GM12878 (cell line): ENCODE measurements at regions not wholly inside any gene's neighbourhood (a gene's known extent, or its start where the extent isn't known, plus 50 kb on each side); places are given as distances from the start of the nearest gene placed in this dataset.

Source experiments
- ATAC-seq: fragments of 200-7000 bp; cut with Tn5 transposase; 3 replicates; pipeline ENCODE4 v1.9.1; 2020; ENCODE audit warnings: mild to moderate bottlenecking, moderate library complexity
- BruUV-seq: library from RNA; stranded (reverse); fragments of 400-500 nt; replicated peaks from 2 replicates; lab custom pipeline; 2021; lab: Mats Ljungman, UMichigan
- CTCF ChIA-PET: fragments of 300-600 bp; sonication (Branson Sonifier 250); formaldehyde crosslinking; extraction: SDS; loops from one replicate; lab custom pipeline; 2021; ENCODE audit warnings: inconsistent platforms; lab: Yijun Ruan, JAX
- POLR2A ChIA-PET: fragments of 350-600 bp; formaldehyde crosslinking; extraction: SDS; loops from one replicate; lab custom pipeline; 2021; ENCODE audit warnings: inconsistent platforms; lab: Charles Lee
- RAD21 ChIA-PET: fragments of 300-600 bp; sonication (Branson Sonifier 250); formaldehyde crosslinking; loops from one replicate; lab custom pipeline; 2023; ENCODE audit warnings: antibody characterized with exemption; ENCODE audit not compliant: unreplicated experiment; lab: Charles Lee
- SMC1A ChIA-PET: fragments of 300-600 bp; sonication (Branson Sonifier 250); formaldehyde crosslinking; loops from one replicate; lab custom pipeline; 2023; ENCODE audit not compliant: unreplicated experiment, uncharacterized antibody; lab: Charles Lee
- DNase-seq: peaks from one replicate; pipeline ENCODE4 v3.0.0-alpha.2; 2011; ENCODE audit warnings: low read depth, low spot score
- FAIRE-seq: peaks from 3 replicates; lab custom pipeline; 2011; peaks lifted over from hg19 to GRCh38; lab: Jason Lieb, UNC
- H2AFZ ChIP-seq: 2 replicates; pipeline ENCODE4 v1.6.0; 2011; ENCODE audit warnings: low read depth, low read length, control low read depth; ENCODE audit not compliant: control insufficient read depth
- H3K27ac ChIP-seq: 2 replicates; pipeline ENCODE4 v1.5.1; 2011; ENCODE audit warnings: control low read depth; ENCODE audit not compliant: control insufficient read depth, insufficient read depth
- H3K27me3 ChIP-seq, 2 experiments: replicated peaks in 1 of 2; 2 replicates each; pipeline versions ENCODE4 v1.6.0 to v1.6.1; 2011; ENCODE audit warnings: low read length in 1 of 2; ENCODE audit not compliant: control insufficient read depth in 2 of 2, insufficient read depth in 2 of 2
- H3K36me3 ChIP-seq, 2 experiments: 2 replicates each; pipeline ENCODE4 v1.5.1; 2011; ENCODE audit warnings: low read length in 1 of 2; ENCODE audit not compliant: control insufficient read depth in 2 of 2, insufficient read depth in 2 of 2
- H3K4me1 ChIP-seq: 2 replicates; pipeline ENCODE4 v1.6.1; 2011; ENCODE audit warnings: mild to moderate bottlenecking, low read length, moderate library complexity, mixed read lengths; ENCODE audit not compliant: control insufficient read depth, insufficient read depth
- H3K4me2 ChIP-seq: 2 replicates; pipeline ENCODE4 v1.6.0; 2011; ENCODE audit warnings: control low read depth; ENCODE audit not compliant: control insufficient read depth, insufficient read depth
- H3K4me3 ChIP-seq: fragments of 200-600 bp; sonication (generic); 2 replicates; pipeline ENCODE4 v1.5.1; 2016
- H3K79me2 ChIP-seq: 2 replicates; pipeline ENCODE4 v1.6.0; 2011; ENCODE audit warnings: low read length; ENCODE audit not compliant: control insufficient read depth, insufficient read depth
- H3K9ac ChIP-seq: 2 replicates; pipeline ENCODE4 v1.8.0; 2011; ENCODE audit warnings: low read length, control low read depth, mixed read lengths; ENCODE audit not compliant: control insufficient read depth, insufficient read depth
- H3K9me3 ChIP-seq: replicated peaks from 3 replicates; pipeline ENCODE4 v1.5.1; 2011; ENCODE audit warnings: mild to moderate bottlenecking, low read length; ENCODE audit not compliant: control insufficient read depth, insufficient read depth
- H4K20me1 ChIP-seq: 2 replicates; pipeline ENCODE4 v1.6.0; 2011; ENCODE audit not compliant: control insufficient read depth, insufficient read depth
- NFIC ChIP-seq: IDR thresholded peaks from 2 replicates; pipeline ENCODE4 v1.6.1; 2012; ENCODE audit warnings: low read depth, mild to moderate bottlenecking, inconsistent platforms, low read length, moderate library complexity
- NR2C2 ChIP-seq: IDR thresholded peaks from 2 replicates; pipeline ENCODE4 v1.6.1; 2011; ENCODE audit warnings: borderline replicate concordance, low read depth; ENCODE audit not compliant: control insufficient read depth, insufficient read length
- RELA ChIP-seq: fragments of 450-650 bp; IDR thresholded peaks from 2 replicates; pipeline ENCODE4 v1.8.0; 2014; ENCODE audit warnings: borderline replicate concordance; ENCODE audit not compliant: partially characterized antibody
- TARDBP ChIP-seq: IDR thresholded peaks from 2 replicates; pipeline ENCODE4 v1.6.1; 2016; ENCODE audit warnings: borderline replicate concordance
- WGBS: methylation state at CpG from one replicate; pipeline ENCODE4 v1.1.6; 2016; ENCODE audit warnings: low lambda C conversion rate; ENCODE audit not compliant: insufficient replicate concordance, insufficient coverage; ENCODE audit errors: missing lambda C conversion rate; 5-methylcytosine and 5-hydroxymethylcytosine counted together
- in situ Hi-C: fragments of 300-500 bp; cut with MboI; formaldehyde crosslinking; loops from 9 replicates; pipeline ENCODE4 v1.14.3; 2018; ENCODE audit warnings: mixed read lengths
- intact Hi-C: fragments of 100-400 bp; cut with micrococcal nuclease; formaldehyde crosslinking; loops from one replicate; pipeline ENCODE4 v1.14.2; 2022; ENCODE audit not compliant: unreplicated experiment
- TF ChIP-seq, protein P1 (sequence below): fragments of 150-350 bp; IDR thresholded peaks from 2 replicates; pipeline ENCODE4 v1.6.1; 2016; ENCODE audit warnings: low read depth, low read length

DNA sequence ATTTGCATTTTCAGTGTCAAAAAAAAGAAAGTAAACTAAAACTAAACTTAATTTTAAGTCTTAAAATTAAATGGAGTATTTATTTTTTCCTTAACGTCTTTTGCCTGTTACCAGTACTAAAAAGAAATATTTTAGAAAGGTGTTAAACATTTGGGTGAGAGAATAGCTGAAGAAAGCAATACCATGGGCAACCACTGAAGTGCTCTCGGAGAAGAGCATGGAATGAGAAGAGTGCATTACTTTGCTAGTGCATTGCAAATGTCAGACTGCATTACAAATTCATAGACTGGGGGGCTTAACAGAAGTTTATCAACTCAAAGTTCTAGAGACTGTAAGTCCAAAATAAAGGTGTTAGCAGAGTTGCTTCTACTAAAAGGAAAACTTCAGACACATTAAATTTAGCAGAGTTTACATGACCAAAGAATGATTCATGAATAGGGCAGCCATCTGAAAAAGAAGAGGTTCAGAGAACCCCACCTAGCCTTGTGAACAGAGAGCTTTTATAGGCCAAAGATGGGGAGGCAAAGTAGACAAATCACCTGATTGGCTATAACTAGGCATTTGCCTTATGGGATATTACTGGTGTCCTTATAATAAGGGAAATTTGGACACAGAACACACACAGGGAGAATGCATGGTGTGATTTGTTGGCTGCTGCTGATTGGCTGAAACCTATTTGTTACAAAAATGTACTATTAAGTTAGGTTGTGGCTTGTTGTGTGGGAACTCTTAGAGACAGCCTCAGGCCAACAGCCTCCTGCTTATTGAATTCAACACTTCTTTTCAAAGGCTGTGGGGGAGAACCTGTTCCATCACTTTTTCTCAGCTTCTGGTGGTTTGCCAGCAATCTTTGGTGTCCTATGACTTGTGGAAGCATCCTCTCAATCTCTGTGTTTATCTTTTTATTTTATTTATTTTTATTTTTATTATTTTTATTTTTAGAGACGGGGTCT lies 106.7 kb upstream of the RREB1 start (continued):
- TF ChIP-seq TARDBP (no peak), RELA (no peak), NFIC (no peak)
- TF ChIP-seq, protein P1, sequence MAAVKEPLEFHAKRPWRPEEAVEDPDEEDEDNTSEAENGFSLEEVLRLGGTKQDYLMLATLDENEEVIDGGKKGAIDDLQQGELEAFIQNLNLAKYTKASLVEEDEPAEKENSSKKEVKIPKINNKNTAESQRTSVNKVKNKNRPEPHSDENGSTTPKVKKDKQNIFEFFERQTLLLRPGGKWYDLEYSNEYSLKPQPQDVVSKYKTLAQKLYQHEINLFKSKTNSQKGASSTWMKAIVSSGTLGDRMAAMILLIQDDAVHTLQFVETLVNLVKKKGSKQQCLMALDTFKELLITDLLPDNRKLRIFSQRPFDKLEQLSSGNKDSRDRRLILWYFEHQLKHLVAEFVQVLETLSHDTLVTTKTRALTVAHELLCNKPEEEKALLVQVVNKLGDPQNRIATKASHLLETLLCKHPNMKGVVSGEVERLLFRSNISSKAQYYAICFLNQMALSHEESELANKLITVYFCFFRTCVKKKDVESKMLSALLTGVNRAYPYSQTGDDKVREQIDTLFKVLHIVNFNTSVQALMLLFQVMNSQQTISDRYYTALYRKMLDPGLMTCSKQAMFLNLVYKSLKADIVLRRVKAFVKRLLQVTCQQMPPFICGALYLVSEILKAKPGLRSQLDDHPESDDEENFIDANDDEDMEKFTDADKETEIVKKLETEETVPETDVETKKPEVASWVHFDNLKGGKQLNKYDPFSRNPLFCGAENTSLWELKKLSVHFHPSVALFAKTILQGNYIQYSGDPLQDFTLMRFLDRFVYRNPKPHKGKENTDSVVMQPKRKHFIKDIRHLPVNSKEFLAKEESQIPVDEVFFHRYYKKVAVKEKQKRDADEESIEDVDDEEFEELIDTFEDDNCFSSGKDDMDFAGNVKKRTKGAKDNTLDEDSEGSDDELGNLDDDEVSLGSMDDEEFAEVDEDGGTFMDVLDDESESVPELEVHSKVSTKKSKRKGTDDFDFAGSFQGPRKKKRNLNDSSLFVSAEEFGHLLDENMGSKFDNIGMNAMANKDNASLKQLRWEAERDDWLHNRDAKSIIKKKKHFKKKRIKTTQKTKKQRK, result no peak

DNA sequence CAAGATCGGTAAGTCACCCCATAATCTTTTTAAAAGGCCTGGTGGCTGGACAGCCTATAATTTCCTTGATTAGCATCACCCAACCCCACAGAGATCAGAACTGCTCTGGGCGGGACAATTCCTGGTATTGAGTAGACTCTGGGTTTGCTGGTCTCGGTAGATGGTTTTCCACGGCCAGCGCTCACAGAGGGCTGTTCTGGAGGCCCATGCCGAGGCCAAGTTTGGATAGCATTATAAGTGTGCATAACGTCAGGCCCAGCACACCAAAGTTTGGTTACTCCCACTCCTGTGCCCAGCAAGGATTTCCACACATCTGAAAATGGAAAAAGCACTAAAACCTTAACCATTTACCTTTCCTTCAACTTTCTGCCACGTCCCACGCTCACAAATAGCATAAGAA lies 104.7 kb upstream of the RREB1 start:
- FAIRE-seq (no peak), DNase-seq (no peak), ATAC-seq (no peak)
- Histone ChIP-seq H3K36me3 (no peaks in the 10 kb centered on the region), H3K4me1 (no peaks in the 10 kb centered on the region), H3K4me2 (no peak overlapping the region), H3K27me3 (no peaks in the 10 kb centered on the region), H3K27ac (no peak overlapping the region), H2AFZ (no peak overlapping the region), H3K79me2 (no peaks in the 10 kb centered on the region), H3K4me3 (no peak overlapping the region), H3K9ac (no peak overlapping the region), H4K20me1 (no peaks in the 10 kb centered on the region), H3K9me3 (no peaks in the 10 kb centered on the region)
- whole genome bisulfite sequencing, result 40% methylated on average over 9 of the region's 9 CpGs
- RAD21 ChIA-PET, result no interaction called here
- SMC1A ChIA-PET, result no interaction called here
- POLR2A ChIA-PET, result no interaction called here
- CTCF ChIA-PET, result no interaction called here
- in situ Hi-C loops, result no loop called here
- intact Hi-C loops, result no loop called here
- no TSS peak for BruUV-seq
- no peak for TF ChIP-seq NR2C2
